ENCODE measurements at regions not wholly inside any gene's neighbourhood (a gene's known extent, or its start where the extent isn't known, plus 50 kb on each side); places are given as distances from the start of the nearest gene placed in this dataset.

- TF ChIP-seq CTCF (IDR thresholded peaks at IDR 0.05; ENCODE audit: insufficient read depth, low read length, poor library complexity, severe bottlenecking): no peak
- TF ChIP-seq EZH2phosphoT487 (conservative IDR thresholded peaks at IDR 0.05; ENCODE audit: low read length): no peak
Observed at GRCh38 chr15:46316024-46316423, 681.2 kb downstream of the SQOR start.

Data from SU-DHL-6 (cell line).